IMR-90 (cell line): ENCODE measurements at regions not wholly inside any gene's neighbourhood (a gene's known extent, or its start where the extent isn't known, plus 50 kb on each side); places are given as distances from the start of the nearest gene placed in this dataset.
A peak's percentile ranks its signal among the peaks of the same experiment; 100 is the strongest.

Experiments used
- ATAC-seq: fragments of 200-7000 bp; cut with Tn5 transposase; 2 replicates; pipeline ENCODE4 v1.9.1; 2020; ENCODE audit warnings: low read depth, mild to moderate bottlenecking, moderate library complexity
- BruUV-seq: library from RNA; stranded (reverse); fragments of 400-500 nt; replicated peaks from 2 replicates; lab custom pipeline; 2021; lab: Mats Ljungman, UMichigan
- CTCF ChIA-PET: fragments of 300-600 bp; formaldehyde crosslinking; extraction: SDS; loops from one replicate; lab custom pipeline; 2021; ENCODE audit warnings: antibody characterized with exemption; lab: Yijun Ruan, JAX
- POLR2A ChIA-PET: fragments of 300-600 bp; sonication (Branson Sonifier 250); formaldehyde crosslinking; loops from one replicate; lab custom pipeline; 2022; ENCODE audit warnings: antibody characterized with exemption; ENCODE audit not compliant: unreplicated experiment; lab: Charles Lee
- DNase-seq: peaks from one replicate; pipeline ENCODE4 v3.0.0; 2013
- H2AFZ ChIP-seq: replicated peaks from 2 replicates; pipeline ENCODE3; 2013; ENCODE audit warnings: low read length, mild to moderate bottlenecking; ENCODE audit not compliant: poor library complexity
- H2AK5ac ChIP-seq: 2 replicates; pipeline ENCODE4 v1.6.1; 2013; ENCODE audit warnings: low read depth, low read length, inconsistent platforms
- H2AK9ac ChIP-seq: replicated peaks from 2 replicates; pipeline ENCODE3; 2013; ENCODE audit warnings: mild to moderate bottlenecking, low read depth, low read length, moderate library complexity; ENCODE audit not compliant: poor library complexity
- H2BK120ac ChIP-seq: 2 replicates; pipeline ENCODE4 v1.6.1; 2013; ENCODE audit warnings: low read depth, low read length, inconsistent platforms
- H2BK15ac ChIP-seq: 3 replicates; pipeline ENCODE4 v1.6.1; 2013; ENCODE audit warnings: low read depth, low read length, inconsistent platforms
- H2BK20ac ChIP-seq: 2 replicates; pipeline ENCODE4 v1.6.1; 2013; ENCODE audit warnings: low read depth, mild to moderate bottlenecking, inconsistent platforms, low read length, moderate library complexity
- H2BK5ac ChIP-seq: 2 replicates; pipeline ENCODE4 v1.6.1; 2013; ENCODE audit warnings: mild to moderate bottlenecking, low read depth, low read length, inconsistent platforms; ENCODE audit not compliant: poor library complexity, severe bottlenecking
- H3K14ac ChIP-seq: replicated peaks from 2 replicates; pipeline ENCODE4 v1.6.1; 2013; ENCODE audit warnings: low read depth, low read length, inconsistent platforms
- H3K18ac ChIP-seq: 2 replicates; pipeline ENCODE4 v1.6.1; 2013; ENCODE audit warnings: low read depth, low read length, control low read depth
- H3K23ac ChIP-seq: 2 replicates; pipeline ENCODE4 v1.6.1; 2013; ENCODE audit warnings: low read depth, low read length, inconsistent platforms
- H3K27ac ChIP-seq: 2 replicates; pipeline ENCODE4 v1.5.1; 2013; ENCODE audit warnings: mild to moderate bottlenecking, control low read depth, low read length; ENCODE audit not compliant: insufficient read depth
- H3K27me3 ChIP-seq: 2 replicates; pipeline ENCODE4 v1.6.1; 2013; ENCODE audit warnings: low read length; ENCODE audit not compliant: control insufficient read depth, insufficient read depth
- H3K36me3 ChIP-seq: 2 replicates; pipeline ENCODE4 v1.6.1; 2013; ENCODE audit warnings: low read length, mixed read lengths; ENCODE audit not compliant: control insufficient read depth, insufficient read depth
- H3K4ac ChIP-seq: 2 replicates; pipeline ENCODE4 v1.6.1; 2013; ENCODE audit warnings: low read depth, low read length, inconsistent platforms
- H3K4me1 ChIP-seq: 2 replicates; pipeline ENCODE4 v1.6.1; 2013; ENCODE audit warnings: low read length, mixed read lengths; ENCODE audit not compliant: control insufficient read depth, insufficient read depth
- H3K4me2 ChIP-seq: 2 replicates; pipeline ENCODE4 v1.6.1; 2013; ENCODE audit warnings: low read depth, mild to moderate bottlenecking, control low read depth, low read length, moderate library complexity
- H3K4me3 ChIP-seq: 2 replicates; pipeline ENCODE4 v1.5.1; 2013; ENCODE audit warnings: low read depth, mild to moderate bottlenecking, control low read depth, low read length, moderate library complexity; ENCODE audit not compliant: insufficient read depth
- H3K56ac ChIP-seq: 2 replicates; pipeline ENCODE4 v1.6.1; 2013; ENCODE audit warnings: low read length, inconsistent platforms; ENCODE audit not compliant: insufficient read depth; ENCODE audit errors: extremely low read depth
- H3K79me1 ChIP-seq, 2 experiments: 2 replicates each; pipeline ENCODE4 v1.6.1; 2013; ENCODE audit warnings: low read length in 2 of 2, inconsistent platforms in 1 of 2, low read depth in 1 of 2
- H3K9ac ChIP-seq: 2 replicates; pipeline ENCODE4 v1.6.1; 2013; ENCODE audit warnings: low read depth, low read length, control low read depth
- H3K9me1 ChIP-seq: 2 replicates; pipeline ENCODE4 v1.6.1; 2013; ENCODE audit warnings: low read length, inconsistent platforms; ENCODE audit not compliant: insufficient read depth
- H3K9me3 ChIP-seq: 2 replicates; pipeline ENCODE4 v1.6.1; 2013; ENCODE audit warnings: low read length; ENCODE audit not compliant: control insufficient read depth, insufficient read depth
- H4K20me1 ChIP-seq: 2 replicates; pipeline ENCODE4 v1.6.1; 2013; ENCODE audit warnings: low read length, inconsistent platforms; ENCODE audit not compliant: insufficient read depth
- H4K5ac ChIP-seq: 2 replicates; pipeline ENCODE4 v1.6.1; 2013; ENCODE audit warnings: mild to moderate bottlenecking, low read depth, low read length, control low read depth
- H4K8ac ChIP-seq, 2 experiments: 2 replicates each; pipeline ENCODE4 v1.6.1; 2013; ENCODE audit warnings: low read depth in 2 of 2, low read length in 2 of 2, control low read depth in 1 of 2, inconsistent platforms in 1 of 2
- H4K91ac ChIP-seq: 2 replicates; pipeline ENCODE4 v1.6.1; 2013; ENCODE audit warnings: low read depth, low read length, inconsistent platforms; ENCODE audit not compliant: insufficient read depth
- RAD21 ChIP-seq: IDR thresholded peaks from 2 replicates; pipeline ENCODE4 v1.6.1; 2012; ENCODE audit warnings: low read length, improper control_type of control experiment
- RFX5 ChIP-seq: IDR thresholded peaks from 2 replicates; pipeline ENCODE4 v1.8.0; 2012; ENCODE audit warnings: low read depth, mild to moderate bottlenecking, low read length, moderate library complexity
- WGBS, 2 experiments: methylation state at CpG; one replicate each; pipeline versions ENCODE4 v1.1.5 to v1.1.7; 2013; ENCODE audit warnings: missing lambda C conversion rate in 2 of 2; ENCODE audit not compliant: insufficient read length in 1 of 2; ENCODE audit errors: extremely low coverage in 2 of 2; 5-methylcytosine and 5-hydroxymethylcytosine counted together
- dilution Hi-C: fragments of 300-500 bp; cut with HindIII; formaldehyde crosslinking; loops from one replicate; pipeline ENCODE4 v1.14.3; 2018; ENCODE audit warnings: low sequenced_read_pairs; ENCODE audit not compliant: unreplicated experiment
- in situ Hi-C: fragments of 300-500 bp; cut with MboI; formaldehyde crosslinking; loops from 3 replicates; pipeline ENCODE4 v1.14.3; 2019; ENCODE audit warnings: low sequenced_read_pairs, inconsistent platforms, mixed read lengths
- intact Hi-C: fragments of 100-400 bp; cut with micrococcal nuclease; formaldehyde crosslinking; loops from 2 replicates; pipeline ENCODE4 v1.10.0; 2022
- TF ChIP-seq, protein P1 (sequence below): conservative IDR thresholded peaks from 2 replicates; pipeline ENCODE4 v1.5.1; 2012; ENCODE audit warnings: mild to moderate bottlenecking, low read depth, low read length, improper control_type of control experiment

DNA sequence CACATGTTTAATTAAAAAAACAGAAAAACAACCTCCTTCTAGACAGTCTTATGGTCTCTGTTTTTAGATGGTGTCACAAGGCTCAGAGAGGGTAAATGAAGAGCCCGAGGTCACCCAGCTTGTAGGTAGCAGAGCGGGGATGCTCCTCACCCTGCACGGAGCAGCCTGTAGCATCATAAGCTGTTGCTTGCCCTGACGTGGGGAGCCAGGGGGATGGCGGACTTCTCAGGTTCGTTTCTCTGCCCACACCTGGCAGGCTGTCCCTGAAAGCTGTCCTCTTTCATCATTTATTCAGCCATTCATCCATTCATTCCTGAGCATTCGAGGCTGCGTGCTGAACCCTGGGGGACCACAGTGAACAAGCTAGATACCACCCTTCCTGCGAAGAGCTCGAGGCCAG lies 75.7 kb upstream of the KSR1 start:
- Histone ChIP-seq H3K79me1 (no peaks in the 10 kb centered on the region), H3K56ac (no peak overlapping the region; the same call in 1 of the 2 replicates), H3K18ac (peak overlapping the region; percentile 43; the same call in 1 of the 2 replicates), H4K8ac (peak overlapping the region; percentile 66 to 91; a peak in 2 of 4 replicates), H4K20me1 (peaks cover 3% of the 10 kb centered on the region; the same call in 1 of the 2 replicates), H3K4me3 (no peak overlapping the region), H3K36me3 (no peaks in the 10 kb centered on the region), H3K27ac (peak overlapping the region; percentile 45; the same call in 1 of the 2 replicates), H4K91ac (peak overlapping the region; percentile 62), H2AK9ac (peak overlapping the region; percentile 68), H2BK15ac (peak overlapping the region; percentile 94; the same call in 2 of the 3 replicates), H3K9ac (peak overlapping the region; percentile 67), H3K23ac (peak overlapping the region; percentile 72; the same call in 1 of the 2 replicates), H2AK5ac (peak overlapping the region; percentile 94), H2AFZ (peak overlapping the region; percentile 87), H3K9me1 (peaks cover 6% of the 10 kb centered on the region), H2BK5ac (no peak overlapping the region), H3K9me3 (0 out of 2 replicates have a peak, but pooled peaks cover 1% of the 10 kb centered on the region), H3K4ac (peak overlapping the region; percentile 79), H3K4me2 (peak overlapping the region; percentile 90), H4K5ac (peak overlapping the region; percentile 65; the same call in 1 of the 2 replicates), H2BK120ac (peak overlapping the region; percentile 61), H3K27me3 (no peaks in the 10 kb centered on the region), H3K14ac (peak overlapping the region; percentile 30), H2BK20ac (peak overlapping the region; percentile 72), H3K4me1 (peaks cover 18% of the 10 kb centered on the region)
- DNase-seq (no peak), ATAC-seq (no peak; the same call in 1 of the 2 replicates)
- ChIA-PET POLR2A (no interaction called here), CTCF (interaction anchor here (0.7 to 1.4 kb wide), 3 partner anchors 15 to 144 kb away, joined by 3 read pairs; no protein-coding TSS in a partner anchor)
- dilution Hi-C loops (no loop called here), in situ Hi-C loops (no loop called here), intact Hi-C loops (loop anchor here (2.0 kb wide), 1 partner anchor 20 kb away; no protein-coding TSS in a partner anchor)
- no peak for TF ChIP-seq RAD21
- TF ChIP-seq, protein P1, sequence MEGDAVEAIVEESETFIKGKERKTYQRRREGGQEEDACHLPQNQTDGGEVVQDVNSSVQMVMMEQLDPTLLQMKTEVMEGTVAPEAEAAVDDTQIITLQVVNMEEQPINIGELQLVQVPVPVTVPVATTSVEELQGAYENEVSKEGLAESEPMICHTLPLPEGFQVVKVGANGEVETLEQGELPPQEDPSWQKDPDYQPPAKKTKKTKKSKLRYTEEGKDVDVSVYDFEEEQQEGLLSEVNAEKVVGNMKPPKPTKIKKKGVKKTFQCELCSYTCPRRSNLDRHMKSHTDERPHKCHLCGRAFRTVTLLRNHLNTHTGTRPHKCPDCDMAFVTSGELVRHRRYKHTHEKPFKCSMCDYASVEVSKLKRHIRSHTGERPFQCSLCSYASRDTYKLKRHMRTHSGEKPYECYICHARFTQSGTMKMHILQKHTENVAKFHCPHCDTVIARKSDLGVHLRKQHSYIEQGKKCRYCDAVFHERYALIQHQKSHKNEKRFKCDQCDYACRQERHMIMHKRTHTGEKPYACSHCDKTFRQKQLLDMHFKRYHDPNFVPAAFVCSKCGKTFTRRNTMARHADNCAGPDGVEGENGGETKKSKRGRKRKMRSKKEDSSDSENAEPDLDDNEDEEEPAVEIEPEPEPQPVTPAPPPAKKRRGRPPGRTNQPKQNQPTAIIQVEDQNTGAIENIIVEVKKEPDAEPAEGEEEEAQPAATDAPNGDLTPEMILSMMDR, result no peak
- TF ChIP-seq RFX5, result no peak
- 71% methylated on average over 6 of the region's 10 CpGs; no CpG with 5 or more reads in 1 of the 2 experiments for WGBS, 2 experiments
- BruUV-seq, result no TSS peak
